AG04450 (cell line): ENCODE measurements at regions not wholly inside any gene's neighbourhood (a gene's known extent, or its start where the extent isn't known, plus 50 kb on each side); places are given as distances from the start of the nearest gene placed in this dataset.
A peak's percentile ranks its signal among the peaks of the same experiment; 100 is the strongest.

ENCODE experiments used
- CTCF ChIA-PET: fragments of 300-600, 350-600 bp; formaldehyde crosslinking; extraction: SDS; loops from one replicate; lab custom pipeline; 2022; ENCODE audit warnings: antibody characterized with exemption, inconsistent platforms; lab: Charles Lee
- POLR2A ChIA-PET: fragments of 350-600 bp; formaldehyde crosslinking; extraction: SDS; loops from one replicate; lab custom pipeline; 2021; ENCODE audit warnings: antibody characterized with exemption, inconsistent platforms; lab: Yijun Ruan, JAX
- DNase-seq: peaks from one replicate; pipeline ENCODE4 v3.0.0-alpha.2; 2011; ENCODE audit warnings: low read depth, low spot score
- H3K27ac ChIP-seq: one replicate; pipeline ENCODE4 v1.5.1; 2012; ENCODE audit warnings: low read depth, low read length, control low read depth
- H3K27me3 ChIP-seq: one replicate; pipeline ENCODE4 v1.6.0; 2012; ENCODE audit warnings: low read length; ENCODE audit not compliant: control insufficient read depth, insufficient read depth
- H3K4me3 ChIP-seq: 2 replicates; pipeline ENCODE4 v1.5.1; 2011; ENCODE audit warnings: mild to moderate bottlenecking, low read depth, low read length, control low read depth
- H3K9me3 ChIP-seq: 2 replicates; pipeline ENCODE4 v1.5.1; 2012; ENCODE audit warnings: low read length; ENCODE audit not compliant: control insufficient read depth, insufficient read depth
- CTCF ChIP-seq: IDR thresholded peaks from 2 replicates; pipeline ENCODE4 v1.5.1; 2011; ENCODE audit warnings: low read depth, low read length, control low read depth, inconsistent platforms

- no peak overlapping the region for H3K4me3 ChIP-seq
- TF ChIP-seq CTCF: no peak
- H3K27ac ChIP-seq: peak overlapping the region; percentile 33
- no peak for DNase-seq
- CTCF ChIA-PET: no interaction called here
- POLR2A ChIA-PET: no interaction called here
- peaks cover 6% of the 10 kb centered on the region for H3K27me3 ChIP-seq
- H3K9me3 ChIP-seq: peaks cover 5% of the 10 kb centered on the region; the same call in 1 of the 2 replicates
Observed at GRCh38 chr6:1081551-1082284, 230.2 kb upstream of the FOXQ1 start.

- no peak for TF ChIP-seq CTCF
- POLR2A ChIA-PET: no interaction called here
- H3K9me3 ChIP-seq: peaks cover 5% of the 10 kb centered on the region; the same call in 1 of the 2 replicates
- no peak overlapping the region for H3K4me3 ChIP-seq
- H3K27me3 ChIP-seq: peaks cover 6% of the 10 kb centered on the region
- peak overlapping the region; percentile 21 for H3K27ac ChIP-seq
- CTCF ChIA-PET: no interaction called here
- no peak for DNase-seq
Observed at GRCh38 chr6:1080453-1081337, 231.2 kb upstream of the FOXQ1 start.

- Histone ChIP-seq H3K27me3 (peaks cover 6% of the 10 kb centered on the region), H3K9me3 (peaks cover 5% of the 10 kb centered on the region; the same call in 1 of the 2 replicates), H3K4me3 (no peak overlapping the region), H3K27ac (no peak overlapping the region)
- ChIA-PET POLR2A (no interaction called here), CTCF (no interaction called here)
- TF ChIP-seq CTCF: no peak
- no peak for DNase-seq
Observed at GRCh38 chr6:1079525-1079924, 232.4 kb upstream of the FOXQ1 start.

GRCh38 chr6:1077478-1078416 is 234.2 kb upstream of the FOXQ1 start:
- no peak for DNase-seq
- H3K4me3 ChIP-seq: no peak overlapping the region
- CTCF ChIA-PET: no interaction called here
- POLR2A ChIA-PET: no interaction called here
- H3K27me3 ChIP-seq: peaks cover 6% of the 10 kb centered on the region
- H3K27ac ChIP-seq: no peak overlapping the region
- no peak for TF ChIP-seq CTCF
- peaks cover 5% of the 10 kb centered on the region; the same call in 1 of the 2 replicates for H3K9me3 ChIP-seq
